HEK293 (cell line): ENCODE measurements at regions not wholly inside any gene's neighbourhood (a gene's known extent, or its start where the extent isn't known, plus 50 kb on each side); places are given as distances from the start of the nearest gene placed in this dataset.

Source experiments
- CTCF ChIA-PET: fragments of 350-600 bp; formaldehyde crosslinking; extraction: SDS; loops from one replicate; lab custom pipeline; 2021; ENCODE audit warnings: antibody characterized with exemption; lab: Yijun Ruan, JAX
- POLR2A ChIA-PET: fragments of 300-600 bp; formaldehyde crosslinking; extraction: SDS; loops from one replicate; lab custom pipeline; 2020; ENCODE audit warnings: antibody characterized with exemption, inconsistent platforms; lab: Yijun Ruan, JAX
- H3K27ac ChIP-seq: fragments of 200-500 bp; sonication (Bioruptor generic); 2 replicates; pipeline ENCODE4 v1.5.1; 2014; ENCODE audit warnings: low read depth, low read length, control low read depth, inconsistent platforms; ENCODE audit errors: extremely low read depth
- H3K36me3 ChIP-seq, 2 experiments: fragments of 200-500 bp in 1 of 2; sonication (Bioruptor generic) in 1 of 2; 1 replicate in 1 of 2; 2 replicates in 1 of 2; pipeline ENCODE4 v1.5.1; 2014 to 2017; ENCODE audit warnings: inconsistent platforms in 2 of 2, low read length in 2 of 2; ENCODE audit not compliant: control insufficient read depth in 2 of 2, insufficient read depth in 1 of 2
- H3K4me1 ChIP-seq: fragments of 200-500 bp; sonication (Bioruptor generic); 2 replicates; pipeline ENCODE4 v1.5.1; 2014; ENCODE audit warnings: mild to moderate bottlenecking, low read length, inconsistent platforms; ENCODE audit not compliant: control insufficient read depth, insufficient read depth
- H3K4me3 ChIP-seq: 2 replicates; pipeline ENCODE4 v1.5.1; 2011; ENCODE audit warnings: low read depth, mild to moderate bottlenecking, control low read depth, low read length, moderate library complexity
- H3K9me3 ChIP-seq: fragments of 200-500 bp; sonication (Bioruptor generic); 2 replicates; pipeline ENCODE4 v1.5.1; 2014; ENCODE audit warnings: low read depth, low read length, inconsistent platforms; ENCODE audit not compliant: control insufficient read depth, insufficient read depth
- PRDM1 ChIP-seq: fragments of 450-650 bp; formaldehyde crosslinking; IDR thresholded peaks from 2 replicates; pipeline ENCODE4; 2016; ENCODE audit warnings: missing biosample characterization, missing genetic modification characterization
- PRDM2 ChIP-seq: fragments of 450-650 bp; formaldehyde crosslinking; IDR thresholded peaks from 2 replicates; pipeline ENCODE4 v1.5.1; 2016; ENCODE audit warnings: missing biosample characterization, missing genetic modification characterization, borderline replicate concordance
- PRDM4 ChIP-seq: fragments of 450-650 bp; formaldehyde crosslinking; IDR thresholded peaks from 2 replicates; pipeline ENCODE4 v1.5.1; 2017; ENCODE audit warnings: missing biosample characterization, missing genetic modification characterization
- SALL2 ChIP-seq: fragments of 450-650 bp; formaldehyde crosslinking; IDR thresholded peaks from 2 replicates; pipeline ENCODE4 v1.5.0; 2017; ENCODE audit warnings: missing biosample characterization, mild to moderate bottlenecking, missing genetic modification characterization, borderline replicate concordance
- SP7 ChIP-seq: fragments of 450-650 bp; formaldehyde crosslinking; IDR thresholded peaks from 2 replicates; pipeline ENCODE4 v1.5.1; 2016; ENCODE audit warnings: missing biosample characterization, missing genetic modification characterization
- ZBTB11 ChIP-seq: fragments of 450-650 bp; formaldehyde crosslinking; conservative IDR thresholded peaks from 2 replicates; pipeline ENCODE4 v1.5.1; 2016; ENCODE audit warnings: low read depth, missing biosample characterization, missing genetic modification characterization
- ZIC2 ChIP-seq: fragments of 450-650 bp; formaldehyde crosslinking; IDR thresholded peaks from 2 replicates; pipeline ENCODE4 v1.5.1; 2016; ENCODE audit warnings: missing biosample characterization, missing genetic modification characterization
- ZNF10 ChIP-seq: fragments of 450-650 bp; formaldehyde crosslinking; IDR thresholded peaks from 2 replicates; pipeline ENCODE4 v1.5.1; 2017; ENCODE audit warnings: missing biosample characterization, missing genetic modification characterization
- ZNF221 ChIP-seq: fragments of 450-650 bp; formaldehyde crosslinking; IDR thresholded peaks from 2 replicates; pipeline ENCODE4 v1.5.1; 2017; ENCODE audit warnings: missing biosample characterization, missing genetic modification characterization, borderline replicate concordance
- ZNF280C ChIP-seq: fragments of 450-650 bp; formaldehyde crosslinking; IDR thresholded peaks from 2 replicates; pipeline ENCODE4 v1.5.1; 2016; ENCODE audit warnings: missing biosample characterization, missing genetic modification characterization
- ZNF292 ChIP-seq: fragments of 450-650 bp; formaldehyde crosslinking; IDR thresholded peaks from 2 replicates; pipeline ENCODE4 v1.5.1; 2016; ENCODE audit warnings: low read depth, missing biosample characterization, missing genetic modification characterization, borderline replicate concordance
- ZNF341 ChIP-seq: fragments of 450-650 bp; formaldehyde crosslinking; IDR thresholded peaks from 2 replicates; pipeline ENCODE4; 2016; ENCODE audit warnings: low read depth, missing biosample characterization, missing genetic modification characterization
- ZNF561 ChIP-seq: fragments of 450-650 bp; IDR thresholded peaks from 2 replicates; pipeline ENCODE4 v1.5.1; 2018; ENCODE audit warnings: missing biosample characterization, missing genetic modification characterization, borderline replicate concordance
- ZNF585B ChIP-seq: fragments of 450-650 bp; formaldehyde crosslinking; IDR thresholded peaks from 2 replicates; pipeline ENCODE4 v1.5.1; 2016; ENCODE audit warnings: missing biosample characterization, missing genetic modification characterization
- ZNF596 ChIP-seq: fragments of 450-650 bp; IDR thresholded peaks from 2 replicates; pipeline ENCODE4 v1.5.0; 2018; ENCODE audit warnings: missing biosample characterization, mild to moderate bottlenecking, missing genetic modification characterization, moderate library complexity
- ZNF670 ChIP-seq: fragments of 450-650 bp; formaldehyde crosslinking; IDR thresholded peaks from 2 replicates; pipeline ENCODE4 v1.5.1; 2016; ENCODE audit warnings: missing biosample characterization, missing genetic modification characterization, low read depth
- ZSCAN16 ChIP-seq: fragments of 450-650 bp; formaldehyde crosslinking; IDR thresholded peaks from 2 replicates; pipeline ENCODE4 v1.5.1; 2016; ENCODE audit warnings: missing biosample characterization, missing genetic modification characterization
- ZSCAN23 ChIP-seq: fragments of 450-650 bp; formaldehyde crosslinking; IDR thresholded peaks from 2 replicates; pipeline ENCODE4 v1.5.1; 2016; ENCODE audit warnings: missing biosample characterization, missing genetic modification characterization
- ZSCAN5A ChIP-seq: fragments of 450-650 bp; formaldehyde crosslinking; IDR thresholded peaks from 2 replicates; pipeline ENCODE4 v1.5.1; 2016; ENCODE audit warnings: missing biosample characterization, missing genetic modification characterization
- TF ChIP-seq, protein P1 (sequence below): IDR thresholded peaks from 2 replicates; pipeline ENCODE4 v1.6.1; 2011; ENCODE audit warnings: mild to moderate bottlenecking, low read depth, low read length, borderline replicate concordance

GRCh38 chr18:73850782-73851181 is 296.9 kb downstream of the FBXO15 start (continued):
- TF ChIP-seq PRDM2 (tag by site-specific recombination) (no peak), ZSCAN5A (tag by site-specific recombination) (no peak), PRDM4 (tag by site-specific recombination) (no peak), ZSCAN16 (tag by site-specific recombination) (no peak)

DNA sequence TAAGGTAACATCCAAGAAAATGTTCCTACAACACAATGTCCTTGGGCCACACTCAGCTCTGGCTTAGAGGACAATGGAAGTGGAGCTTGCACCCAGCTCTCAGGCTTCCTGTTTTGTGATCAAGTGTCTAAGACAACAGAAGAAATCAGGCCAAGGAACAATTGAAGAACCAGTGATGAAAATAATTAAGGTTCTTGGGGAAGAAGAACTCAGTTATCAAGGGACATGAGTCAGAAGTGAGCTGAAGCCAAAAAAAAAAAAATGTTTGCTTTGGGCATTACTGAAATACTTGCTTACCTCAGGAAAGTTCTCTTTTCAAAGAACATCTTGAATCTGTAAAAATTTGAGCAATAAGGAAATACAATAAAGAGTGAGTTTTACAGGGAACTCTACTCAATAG is 299.0 kb downstream of the FBXO15 start:
- H3K36me3 ChIP-seq: no peaks in the 10 kb centered on the region
- POLR2A ChIA-PET: no interaction called here
- no peaks in the 10 kb centered on the region for H3K4me1 ChIP-seq
- no peaks in the 10 kb centered on the region for H3K9me3 ChIP-seq
- CTCF ChIA-PET: no interaction called here
- H3K27ac ChIP-seq: no peak overlapping the region
- no peak overlapping the region for H3K4me3 ChIP-seq
- no peak for TF ChIP-seq ZNF561 (tag by site-specific recombination)
- no peak for TF ChIP-seq ZNF221 (tag by site-specific recombination)
- TF ChIP-seq ZNF10 (tag by site-specific recombination): no peak
- no peak for TF ChIP-seq ZIC2 (tag by site-specific recombination)
- TF ChIP-seq SALL2: no peak
- TF ChIP-seq ZNF280C (tag by site-specific recombination): no peak
- no peak for TF ChIP-seq SP7 (tag by site-specific recombination)
- TF ChIP-seq ZNF341 (tag by site-specific recombination): no peak
- TF ChIP-seq ZNF670 (tag by site-specific recombination): no peak
- no peak for TF ChIP-seq ZBTB11
- TF ChIP-seq ZSCAN23 (tag by site-specific recombination): no peak
- TF ChIP-seq, protein P1, sequence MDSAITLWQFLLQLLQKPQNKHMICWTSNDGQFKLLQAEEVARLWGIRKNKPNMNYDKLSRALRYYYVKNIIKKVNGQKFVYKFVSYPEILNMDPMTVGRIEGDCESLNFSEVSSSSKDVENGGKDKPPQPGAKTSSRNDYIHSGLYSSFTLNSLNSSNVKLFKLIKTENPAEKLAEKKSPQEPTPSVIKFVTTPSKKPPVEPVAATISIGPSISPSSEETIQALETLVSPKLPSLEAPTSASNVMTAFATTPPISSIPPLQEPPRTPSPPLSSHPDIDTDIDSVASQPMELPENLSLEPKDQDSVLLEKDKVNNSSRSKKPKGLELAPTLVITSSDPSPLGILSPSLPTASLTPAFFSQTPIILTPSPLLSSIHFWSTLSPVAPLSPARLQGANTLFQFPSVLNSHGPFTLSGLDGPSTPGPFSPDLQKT: no peak
- no peak for TF ChIP-seq ZNF596
- no peak for TF ChIP-seq ZNF292 (tag by site-specific recombination)
- TF ChIP-seq PRDM1 (tag by site-specific recombination): no peak
- TF ChIP-seq ZNF585B (tag by site-specific recombination): no peak
